H1 (cell line): ENCODE measurements at regions not wholly inside any gene's neighbourhood (a gene's known extent, or its start where the extent isn't known, plus 50 kb on each side); places are given as distances from the start of the nearest gene placed in this dataset.

ENCODE experiments used
- SIRT6 ChIP-seq: IDR thresholded peaks from one replicate; pipeline ENCODE4 v1.7.1; 2012; ENCODE audit warnings: low read length, inconsistent platforms
- TF ChIP-seq, protein P1 (sequence below): IDR thresholded peaks from 2 replicates; pipeline ENCODE4 v1.6.1; 2012; ENCODE audit warnings: low read length, inconsistent platforms

DNA sequence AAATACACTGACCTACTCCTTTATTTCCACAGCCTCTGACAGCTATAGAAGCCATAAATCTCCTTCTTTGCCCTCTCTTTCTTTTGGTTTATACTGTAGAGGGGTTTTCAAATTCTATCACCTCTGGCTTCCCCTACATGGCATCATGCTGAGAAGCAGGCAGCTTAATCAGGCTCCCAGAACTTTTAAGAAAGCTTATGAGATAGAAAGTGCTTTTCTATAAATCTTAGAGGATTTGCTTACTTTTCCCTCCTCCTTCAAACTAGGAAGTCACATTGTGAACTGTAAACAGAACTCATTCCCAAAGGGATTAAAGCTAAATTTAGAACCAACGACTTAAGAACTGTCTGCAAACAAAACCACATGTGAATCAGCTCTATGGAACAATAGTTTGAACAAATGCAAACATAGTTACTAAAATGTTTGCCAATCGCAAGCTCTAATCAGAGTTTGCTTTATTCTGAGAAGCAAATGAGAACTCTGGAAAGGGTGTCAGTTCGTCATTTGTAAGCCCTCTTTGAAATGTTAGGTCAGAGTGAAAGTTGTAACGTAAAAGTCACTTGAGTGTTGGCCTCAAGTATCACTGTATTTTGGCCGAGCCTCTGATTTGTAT, 344.1 kb downstream of the RFC3 start (continued):
- TF ChIP-seq, protein P1, sequence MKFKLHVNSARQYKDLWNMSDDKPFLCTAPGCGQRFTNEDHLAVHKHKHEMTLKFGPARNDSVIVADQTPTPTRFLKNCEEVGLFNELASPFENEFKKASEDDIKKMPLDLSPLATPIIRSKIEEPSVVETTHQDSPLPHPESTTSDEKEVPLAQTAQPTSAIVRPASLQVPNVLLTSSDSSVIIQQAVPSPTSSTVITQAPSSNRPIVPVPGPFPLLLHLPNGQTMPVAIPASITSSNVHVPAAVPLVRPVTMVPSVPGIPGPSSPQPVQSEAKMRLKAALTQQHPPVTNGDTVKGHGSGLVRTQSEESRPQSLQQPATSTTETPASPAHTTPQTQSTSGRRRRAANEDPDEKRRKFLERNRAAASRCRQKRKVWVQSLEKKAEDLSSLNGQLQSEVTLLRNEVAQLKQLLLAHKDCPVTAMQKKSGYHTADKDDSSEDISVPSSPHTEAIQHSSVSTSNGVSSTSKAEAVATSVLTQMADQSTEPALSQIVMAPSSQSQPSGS = no peak
- no peak for TF ChIP-seq SIRT6
- TF ChIP-seq, all 59 proteins: peak for 0
